ENCODE measurements at regions not wholly inside any gene's neighbourhood (a gene's known extent, or its start where the extent isn't known, plus 50 kb on each side); places are given as distances from the start of the nearest gene placed in this dataset.

DNA sequence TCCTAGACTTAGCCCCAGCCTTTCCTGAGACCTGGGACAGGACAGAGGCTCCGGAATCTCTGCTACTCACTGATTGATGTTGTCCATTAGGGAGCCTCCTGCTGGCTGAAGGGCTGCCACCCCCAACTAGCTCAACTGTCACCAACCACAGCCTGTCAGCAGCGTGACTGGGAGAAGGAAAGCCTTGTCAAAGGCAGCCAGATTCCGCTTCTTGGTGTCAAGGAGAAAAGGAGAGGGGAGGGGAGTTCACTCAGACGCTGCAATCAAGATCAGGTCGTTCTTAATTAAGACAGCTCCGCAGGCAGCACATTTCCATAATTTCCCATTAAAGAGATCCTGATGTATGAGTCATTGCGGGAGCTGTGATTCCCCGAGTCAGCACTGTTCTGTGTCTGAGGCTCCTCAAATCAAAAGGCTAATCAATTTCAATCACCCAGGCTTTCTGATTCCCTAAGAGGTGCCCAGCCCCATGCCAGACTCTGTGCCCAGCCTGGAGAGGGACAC is 152.8 kb upstream of the ZBED5 start:
- TF ChIP-seq, protein P1, sequence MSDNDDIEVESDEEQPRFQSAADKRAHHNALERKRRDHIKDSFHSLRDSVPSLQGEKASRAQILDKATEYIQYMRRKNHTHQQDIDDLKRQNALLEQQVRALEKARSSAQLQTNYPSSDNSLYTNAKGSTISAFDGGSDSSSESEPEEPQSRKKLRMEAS (IDR thresholded peaks at IDR 0.05) = no peak
- TF ChIP-seq EZH2phosphoT487 (IDR thresholded peaks at IDR 0.05; ENCODE audit: borderline replicate concordance) = no peak
- no peak for TF ChIP-seq YY1 (IDR thresholded peaks at IDR 0.05; ENCODE audit: extremely low read depth, insufficient replicate concordance, low read depth, low read length)
- TF ChIP-seq, protein P2, sequence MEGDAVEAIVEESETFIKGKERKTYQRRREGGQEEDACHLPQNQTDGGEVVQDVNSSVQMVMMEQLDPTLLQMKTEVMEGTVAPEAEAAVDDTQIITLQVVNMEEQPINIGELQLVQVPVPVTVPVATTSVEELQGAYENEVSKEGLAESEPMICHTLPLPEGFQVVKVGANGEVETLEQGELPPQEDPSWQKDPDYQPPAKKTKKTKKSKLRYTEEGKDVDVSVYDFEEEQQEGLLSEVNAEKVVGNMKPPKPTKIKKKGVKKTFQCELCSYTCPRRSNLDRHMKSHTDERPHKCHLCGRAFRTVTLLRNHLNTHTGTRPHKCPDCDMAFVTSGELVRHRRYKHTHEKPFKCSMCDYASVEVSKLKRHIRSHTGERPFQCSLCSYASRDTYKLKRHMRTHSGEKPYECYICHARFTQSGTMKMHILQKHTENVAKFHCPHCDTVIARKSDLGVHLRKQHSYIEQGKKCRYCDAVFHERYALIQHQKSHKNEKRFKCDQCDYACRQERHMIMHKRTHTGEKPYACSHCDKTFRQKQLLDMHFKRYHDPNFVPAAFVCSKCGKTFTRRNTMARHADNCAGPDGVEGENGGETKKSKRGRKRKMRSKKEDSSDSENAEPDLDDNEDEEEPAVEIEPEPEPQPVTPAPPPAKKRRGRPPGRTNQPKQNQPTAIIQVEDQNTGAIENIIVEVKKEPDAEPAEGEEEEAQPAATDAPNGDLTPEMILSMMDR (IDR thresholded peaks at IDR 0.05 in 2 of 3, conservative IDR thresholded peaks at IDR 0.05 in 1 of 3; ENCODE audit: borderline replicate concordance in 1 of 3, insufficient read depth in 1 of 3, low read depth in 2 of 3, low read length in 2 of 3) = peak; percentile 47 to 67 (median 66); a peak in 4 of 6 replicates
- no peak for TF ChIP-seq SIN3A (IDR thresholded peaks at IDR 0.05; ENCODE audit: low read depth)
- no peak for TF ChIP-seq SP1 (IDR thresholded peaks at IDR 0.05; ENCODE audit: low read depth)
- TF ChIP-seq, protein P3, sequence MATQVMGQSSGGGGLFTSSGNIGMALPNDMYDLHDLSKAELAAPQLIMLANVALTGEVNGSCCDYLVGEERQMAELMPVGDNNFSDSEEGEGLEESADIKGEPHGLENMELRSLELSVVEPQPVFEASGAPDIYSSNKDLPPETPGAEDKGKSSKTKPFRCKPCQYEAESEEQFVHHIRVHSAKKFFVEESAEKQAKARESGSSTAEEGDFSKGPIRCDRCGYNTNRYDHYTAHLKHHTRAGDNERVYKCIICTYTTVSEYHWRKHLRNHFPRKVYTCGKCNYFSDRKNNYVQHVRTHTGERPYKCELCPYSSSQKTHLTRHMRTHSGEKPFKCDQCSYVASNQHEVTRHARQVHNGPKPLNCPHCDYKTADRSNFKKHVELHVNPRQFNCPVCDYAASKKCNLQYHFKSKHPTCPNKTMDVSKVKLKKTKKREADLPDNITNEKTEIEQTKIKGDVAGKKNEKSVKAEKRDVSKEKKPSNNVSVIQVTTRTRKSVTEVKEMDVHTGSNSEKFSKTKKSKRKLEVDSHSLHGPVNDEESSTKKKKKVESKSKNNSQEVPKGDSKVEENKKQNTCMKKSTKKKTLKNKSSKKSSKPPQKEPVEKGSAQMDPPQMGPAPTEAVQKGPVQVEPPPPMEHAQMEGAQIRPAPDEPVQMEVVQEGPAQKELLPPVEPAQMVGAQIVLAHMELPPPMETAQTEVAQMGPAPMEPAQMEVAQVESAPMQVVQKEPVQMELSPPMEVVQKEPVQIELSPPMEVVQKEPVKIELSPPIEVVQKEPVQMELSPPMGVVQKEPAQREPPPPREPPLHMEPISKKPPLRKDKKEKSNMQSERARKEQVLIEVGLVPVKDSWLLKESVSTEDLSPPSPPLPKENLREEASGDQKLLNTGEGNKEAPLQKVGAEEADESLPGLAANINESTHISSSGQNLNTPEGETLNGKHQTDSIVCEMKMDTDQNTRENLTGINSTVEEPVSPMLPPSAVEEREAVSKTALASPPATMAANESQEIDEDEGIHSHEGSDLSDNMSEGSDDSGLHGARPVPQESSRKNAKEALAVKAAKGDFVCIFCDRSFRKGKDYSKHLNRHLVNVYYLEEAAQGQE (IDR thresholded peaks at IDR 0.05; ENCODE audit: low read depth) = no peak
- no peak for TF ChIP-seq POLR2AphosphoS5 (IDR thresholded peaks at IDR 0.05; ENCODE audit: low read depth, low read length)

Data from HCT116 (cell line).